Keratinocyte (primary cell): ENCODE measurements at regions not wholly inside any gene's neighbourhood (a gene's known extent, or its start where the extent isn't known, plus 50 kb on each side); places are given as distances from the start of the nearest gene placed in this dataset.

Source experiments
- DNase-seq: peaks from one replicate; pipeline ENCODE4 v3.0.0-alpha.2; 2011; ENCODE audit warnings: low read depth, missing footprints, low spot score
- FAIRE-seq: peaks from 2 replicates; lab custom pipeline; 2011; peaks lifted over from hg19 to GRCh38; lab: Jason Lieb, UNC
- H2AFZ ChIP-seq: 2 replicates; pipeline ENCODE4 v1.6.0; 2012; ENCODE audit warnings: low read length, control low read depth, inconsistent platforms; ENCODE audit not compliant: control insufficient read depth
- H3K27ac ChIP-seq: 2 replicates; pipeline ENCODE4 v1.5.1; 2011; ENCODE audit warnings: low read length; ENCODE audit not compliant: control insufficient read depth, insufficient read depth
- H3K27me3 ChIP-seq: 3 replicates; pipeline ENCODE4 v1.6.0; 2011; ENCODE audit warnings: low read length; ENCODE audit not compliant: control insufficient read depth, insufficient read depth; ENCODE audit errors: extremely low read depth
- H3K36me3 ChIP-seq, 2 experiments: 2 replicates in 1 of 2; 3 replicates in 1 of 2; pipeline ENCODE4 v1.5.1; 2011; ENCODE audit warnings: low read length in 2 of 2, mild to moderate bottlenecking in 1 of 2; ENCODE audit not compliant: control insufficient read depth in 2 of 2, insufficient read depth in 2 of 2; ENCODE audit errors: extremely low read depth in 1 of 2
- H3K4me1 ChIP-seq: 3 replicates; pipeline ENCODE4 v1.5.1; 2011; ENCODE audit warnings: low read length; ENCODE audit not compliant: control insufficient read depth, insufficient read depth; ENCODE audit errors: extremely low read depth
- H3K4me2 ChIP-seq: 3 replicates; pipeline ENCODE4 v1.6.0; 2011; ENCODE audit warnings: low read depth, low read length; ENCODE audit not compliant: control insufficient read depth, insufficient read depth; ENCODE audit errors: extremely low read depth
- H3K4me3 ChIP-seq, 3 experiments: fragments of 200-600 bp in 1 of 3; sonication (generic) in 1 of 3; 2 replicates in 2 of 3; 3 replicates in 1 of 3; pipeline ENCODE4 v1.5.1; 2011 to 2016; ENCODE audit warnings: low read length in 3 of 3, mild to moderate bottlenecking in 3 of 3, control low read depth in 2 of 3, inconsistent platforms in 1 of 3, low read depth in 1 of 3, mixed read lengths in 1 of 3, mixed run types in 1 of 3, moderate library complexity in 1 of 3; ENCODE audit not compliant: control insufficient read depth in 2 of 3, insufficient read depth in 2 of 3; ENCODE audit errors: extremely low read depth in 1 of 3
- H3K79me2 ChIP-seq: 2 replicates; pipeline ENCODE4 v1.6.0; 2012; ENCODE audit warnings: low read length; ENCODE audit not compliant: control insufficient read depth, insufficient read depth
- H3K9ac ChIP-seq: 3 replicates; pipeline ENCODE4 v1.6.0; 2011; ENCODE audit warnings: low read length; ENCODE audit not compliant: control insufficient read depth, insufficient read depth; ENCODE audit errors: extremely low read depth
- H3K9me1 ChIP-seq: 3 replicates; pipeline ENCODE4 v1.6.0; 2011; ENCODE audit warnings: low read length; ENCODE audit not compliant: control insufficient read depth, insufficient read depth; ENCODE audit errors: extremely low read depth
- H3K9me3 ChIP-seq: 2 replicates; pipeline ENCODE4 v1.5.1; 2012; ENCODE audit warnings: low read depth, low read length; ENCODE audit not compliant: control insufficient read depth
- H4K20me1 ChIP-seq: 3 replicates; pipeline ENCODE4 v1.6.0; 2011; ENCODE audit warnings: low read length; ENCODE audit not compliant: control insufficient read depth, insufficient read depth; ENCODE audit errors: extremely low read depth
- EZH2 ChIP-seq: IDR thresholded peaks from one replicate; pipeline ENCODE4 v1.6.1; 2012; ENCODE audit warnings: inconsistent platforms, mild to moderate bottlenecking, low read length, moderate library complexity
- dilution Hi-C: fragments of 300-500 bp; cut with MboI; formaldehyde crosslinking; loops from one replicate; pipeline ENCODE4 v1.7.0; 2020; ENCODE audit warnings: low sequenced_read_pairs; ENCODE audit not compliant: extremely low pct_ligation_motif_present
- TF ChIP-seq, protein P1 (sequence below), 3 experiments: IDR thresholded peaks in 1 of 3; conservative IDR thresholded peaks in 1 of 3; optimal IDR thresholded peaks in 1 of 3; 2 replicates in 2 of 3; 3 replicates in 1 of 3; pipeline versions ENCODE3 to v1.5.1; 2011; ENCODE audit warnings: low read length in 3 of 3, mild to moderate bottlenecking in 3 of 3, moderate library complexity in 2 of 3, control low read depth in 1 of 3, inconsistent platforms in 1 of 3; ENCODE audit not compliant: insufficient read depth in 2 of 3; ENCODE audit errors: extremely low read depth in 1 of 3

DNA sequence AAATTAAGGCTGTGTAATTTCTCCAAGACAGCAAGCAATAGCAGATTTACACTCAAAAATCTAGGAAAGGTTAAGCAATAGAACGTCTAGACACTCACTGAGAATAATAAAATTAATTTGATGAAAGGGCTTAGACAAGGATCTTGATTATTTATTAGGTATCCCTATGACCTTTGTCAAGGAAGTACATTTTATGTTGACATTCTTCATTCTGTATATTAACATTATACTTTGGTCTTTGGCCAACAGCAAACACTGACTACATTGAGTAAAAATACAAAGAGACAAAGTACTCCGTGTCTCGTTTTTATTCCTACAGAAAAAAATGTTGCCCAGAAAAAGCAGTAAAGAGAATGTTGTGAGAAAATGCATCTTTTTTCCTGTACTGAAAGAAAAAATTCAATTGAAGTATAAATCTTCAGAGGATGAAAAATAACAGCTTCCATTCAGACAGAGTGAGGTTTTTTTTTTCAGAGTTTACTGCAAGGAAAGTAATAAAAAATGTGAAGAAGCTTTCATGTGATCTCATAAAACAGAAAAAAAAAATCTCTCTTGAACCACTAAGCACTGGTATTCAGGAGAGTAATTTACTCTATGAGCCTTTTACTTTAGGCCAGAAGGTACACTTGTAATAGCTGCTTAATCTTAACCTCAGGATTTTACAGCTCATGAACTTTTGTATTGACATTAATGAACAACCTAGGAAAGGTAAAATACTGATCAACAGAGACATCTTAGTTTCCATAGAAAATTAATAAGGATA, 605.0 kb downstream of the FSCB start:
- TF ChIP-seq, protein P1, sequence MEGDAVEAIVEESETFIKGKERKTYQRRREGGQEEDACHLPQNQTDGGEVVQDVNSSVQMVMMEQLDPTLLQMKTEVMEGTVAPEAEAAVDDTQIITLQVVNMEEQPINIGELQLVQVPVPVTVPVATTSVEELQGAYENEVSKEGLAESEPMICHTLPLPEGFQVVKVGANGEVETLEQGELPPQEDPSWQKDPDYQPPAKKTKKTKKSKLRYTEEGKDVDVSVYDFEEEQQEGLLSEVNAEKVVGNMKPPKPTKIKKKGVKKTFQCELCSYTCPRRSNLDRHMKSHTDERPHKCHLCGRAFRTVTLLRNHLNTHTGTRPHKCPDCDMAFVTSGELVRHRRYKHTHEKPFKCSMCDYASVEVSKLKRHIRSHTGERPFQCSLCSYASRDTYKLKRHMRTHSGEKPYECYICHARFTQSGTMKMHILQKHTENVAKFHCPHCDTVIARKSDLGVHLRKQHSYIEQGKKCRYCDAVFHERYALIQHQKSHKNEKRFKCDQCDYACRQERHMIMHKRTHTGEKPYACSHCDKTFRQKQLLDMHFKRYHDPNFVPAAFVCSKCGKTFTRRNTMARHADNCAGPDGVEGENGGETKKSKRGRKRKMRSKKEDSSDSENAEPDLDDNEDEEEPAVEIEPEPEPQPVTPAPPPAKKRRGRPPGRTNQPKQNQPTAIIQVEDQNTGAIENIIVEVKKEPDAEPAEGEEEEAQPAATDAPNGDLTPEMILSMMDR (optimal IDR thresholded peaks at IDR 0.05 in 1 of 3, IDR thresholded peaks at IDR 0.05 in 1 of 3, conservative IDR thresholded peaks at IDR 0.05 in 1 of 3; ENCODE audit: extremely low read depth in 1 of 3, insufficient read depth in 2 of 3, low read length in 3 of 3) = no peak
- no peak for TF ChIP-seq EZH2
- Histone ChIP-seq H3K9ac (no peak overlapping the region), H3K27me3 (no peaks in the 10 kb centered on the region), H2AFZ (no peak overlapping the region), H4K20me1 (no peaks in the 10 kb centered on the region), H3K36me3 (no peaks in the 10 kb centered on the region), H3K9me3 (no peaks in the 10 kb centered on the region), H3K4me2 (no peak overlapping the region), H3K79me2 (no peaks in the 10 kb centered on the region), H3K4me3 (no peak overlapping the region), H3K27ac (no peak overlapping the region), H3K4me1 (no peaks in the 10 kb centered on the region), H3K9me1 (no peaks in the 10 kb centered on the region)
- dilution Hi-C loops = no loop called here
- DNase-seq = no peak
- no peak for FAIRE-seq

DNA sequence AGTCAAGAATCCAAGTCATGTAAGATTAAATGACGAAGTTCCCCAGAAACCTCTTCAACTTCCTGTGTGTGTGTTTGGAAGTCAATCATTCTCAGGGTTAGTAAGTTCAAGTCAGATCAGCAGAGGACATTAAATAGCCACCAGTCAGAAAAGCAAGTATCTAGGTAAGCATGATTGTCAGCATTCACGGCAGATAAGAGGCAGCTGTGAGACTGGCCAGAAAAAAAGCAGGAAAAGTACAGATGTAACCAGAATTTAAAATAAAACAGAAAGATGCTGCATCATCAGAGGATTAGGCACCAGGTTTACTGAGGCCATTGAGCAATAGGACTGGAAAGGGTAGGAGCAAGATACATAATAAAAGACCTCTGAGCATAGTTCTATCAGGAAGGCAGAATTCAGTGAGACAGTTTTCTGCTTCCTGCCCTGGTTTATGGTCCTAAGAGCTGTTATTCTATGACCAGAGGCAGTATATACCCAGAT, 606.9 kb downstream of the FSCB start:
- no peaks in the 10 kb centered on the region for H3K79me2 ChIP-seq
- no peaks in the 10 kb centered on the region for H3K27me3 ChIP-seq
- H2AFZ ChIP-seq = no peak overlapping the region
- no peaks in the 10 kb centered on the region for H4K20me1 ChIP-seq
- no peaks in the 10 kb centered on the region for H3K9me1 ChIP-seq
- TF ChIP-seq, protein P1 (optimal IDR thresholded peaks at IDR 0.05 in 1 of 3, IDR thresholded peaks at IDR 0.05 in 1 of 3, conservative IDR thresholded peaks at IDR 0.05 in 1 of 3; ENCODE audit: extremely low read depth in 1 of 3, insufficient read depth in 2 of 3, low read length in 3 of 3) = no peak
- TF ChIP-seq EZH2 = no peak
- FAIRE-seq (no peak), DNase-seq (no peak)
- H3K4me1 ChIP-seq = no peaks in the 10 kb centered on the region
- no peak overlapping the region for H3K4me3 ChIP-seq
- H3K9me3 ChIP-seq = no peaks in the 10 kb centered on the region
- no peaks in the 10 kb centered on the region for H3K36me3 ChIP-seq
- dilution Hi-C loops = no loop called here
- H3K27ac ChIP-seq = no peak overlapping the region
- H3K9ac ChIP-seq = no peak overlapping the region
- no peak overlapping the region for H3K4me2 ChIP-seq
